Progenitor cell of endocrine pancreas (in vitro differentiated cells): ENCODE measurements at regions not wholly inside any gene's neighbourhood (a gene's known extent, or its start where the extent isn't known, plus 50 kb on each side); places are given as distances from the start of the nearest gene placed in this dataset.

Experiments used
- DNase-seq: peaks from one replicate; pipeline ENCODE4 v3.0.0; 2021; ENCODE audit warnings: low spot score; ENCODE audit not compliant: unreplicated experiment
- H3K27ac Mint-ChIP-seq: 2 replicates; pipeline ENCODE4 v1.8.0; 2021; ENCODE audit warnings: mild to moderate bottlenecking, moderate library complexity, mixed read lengths
- H3K27me3 Mint-ChIP-seq: 2 replicates; pipeline ENCODE4 v1.8.0; 2021; ENCODE audit warnings: mixed read lengths
- H3K36me3 Mint-ChIP-seq: 2 replicates; pipeline ENCODE4 v1.8.0; 2022; ENCODE audit warnings: mixed read lengths; ENCODE audit not compliant: insufficient read depth
- H3K4me1 Mint-ChIP-seq: 2 replicates; pipeline ENCODE4 v1.8.0; 2021; ENCODE audit warnings: low read depth, mixed read lengths
- H3K4me3 Mint-ChIP-seq: 2 replicates; pipeline ENCODE4 v1.8.0; 2021; ENCODE audit warnings: low read depth, mild to moderate bottlenecking, moderate library complexity, mixed read lengths
- H3K9me3 Mint-ChIP-seq: 2 replicates; pipeline ENCODE4 v1.8.0; 2021; ENCODE audit warnings: low read depth, mixed read lengths
- TF ChIP-seq, protein P1 (sequence below): fragments of 200-600 bp; sonication (generic); IDR thresholded peaks from one replicate; pipeline ENCODE4 v1.5.0; 2021; ENCODE audit warnings: antibody characterized with exemption, mild to moderate bottlenecking; ENCODE audit not compliant: unreplicated experiment

DNA sequence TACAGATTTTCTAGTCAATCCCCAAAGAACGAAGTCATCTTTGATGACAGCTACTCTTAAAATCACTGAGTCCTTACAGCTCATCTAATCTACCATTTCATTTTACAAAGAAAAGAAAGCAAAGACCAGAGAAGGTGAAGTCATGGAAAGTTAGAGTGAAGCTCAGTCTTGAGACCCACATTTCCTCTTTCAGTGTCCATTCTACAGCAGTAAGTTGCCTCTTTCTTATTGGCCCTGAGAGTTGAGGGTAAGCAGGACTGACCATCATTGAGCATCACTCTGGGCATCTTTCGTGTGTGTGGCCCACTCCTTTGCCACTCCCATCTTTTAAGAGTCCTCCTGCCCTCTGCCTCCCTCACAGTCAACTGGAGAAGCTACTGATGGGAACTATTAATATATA is 251.8 kb upstream of the NR4A3 start:
- Mint-ChIP-seq H3K4me1 (no peaks in the 10 kb centered on the region), H3K4me3 (no peak overlapping the region), H3K36me3 (no peaks in the 10 kb centered on the region), H3K27me3 (peaks cover 9% of the 10 kb centered on the region), H3K27ac (no peak overlapping the region), H3K9me3 (no peaks in the 10 kb centered on the region)
- TF ChIP-seq, protein P1, sequence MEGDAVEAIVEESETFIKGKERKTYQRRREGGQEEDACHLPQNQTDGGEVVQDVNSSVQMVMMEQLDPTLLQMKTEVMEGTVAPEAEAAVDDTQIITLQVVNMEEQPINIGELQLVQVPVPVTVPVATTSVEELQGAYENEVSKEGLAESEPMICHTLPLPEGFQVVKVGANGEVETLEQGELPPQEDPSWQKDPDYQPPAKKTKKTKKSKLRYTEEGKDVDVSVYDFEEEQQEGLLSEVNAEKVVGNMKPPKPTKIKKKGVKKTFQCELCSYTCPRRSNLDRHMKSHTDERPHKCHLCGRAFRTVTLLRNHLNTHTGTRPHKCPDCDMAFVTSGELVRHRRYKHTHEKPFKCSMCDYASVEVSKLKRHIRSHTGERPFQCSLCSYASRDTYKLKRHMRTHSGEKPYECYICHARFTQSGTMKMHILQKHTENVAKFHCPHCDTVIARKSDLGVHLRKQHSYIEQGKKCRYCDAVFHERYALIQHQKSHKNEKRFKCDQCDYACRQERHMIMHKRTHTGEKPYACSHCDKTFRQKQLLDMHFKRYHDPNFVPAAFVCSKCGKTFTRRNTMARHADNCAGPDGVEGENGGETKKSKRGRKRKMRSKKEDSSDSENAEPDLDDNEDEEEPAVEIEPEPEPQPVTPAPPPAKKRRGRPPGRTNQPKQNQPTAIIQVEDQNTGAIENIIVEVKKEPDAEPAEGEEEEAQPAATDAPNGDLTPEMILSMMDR = no peak
- DNase-seq = no peak

DNA sequence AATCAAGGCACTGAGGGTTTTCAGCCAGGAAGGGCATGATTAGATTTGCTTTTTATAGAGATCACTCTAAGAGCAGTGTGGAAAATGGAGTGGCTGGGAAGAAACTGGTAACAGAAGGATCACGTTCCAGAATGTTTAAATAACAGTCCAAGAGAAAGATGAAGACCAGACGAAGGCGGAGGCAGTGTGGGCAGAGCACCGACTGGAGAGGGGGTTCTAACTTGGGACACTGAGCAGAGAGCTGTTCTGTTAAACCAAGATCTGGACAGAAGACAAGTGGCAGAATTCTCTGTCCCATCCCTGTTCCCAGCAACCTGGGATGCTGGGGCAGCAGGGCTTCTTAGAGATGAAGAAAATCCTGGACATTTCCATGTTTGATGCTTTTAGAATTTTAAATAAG is 249.1 kb upstream of the NR4A3 start:
- H3K4me3 Mint-ChIP-seq = no peak overlapping the region
- no peaks in the 10 kb centered on the region for H3K9me3 Mint-ChIP-seq

DNA sequence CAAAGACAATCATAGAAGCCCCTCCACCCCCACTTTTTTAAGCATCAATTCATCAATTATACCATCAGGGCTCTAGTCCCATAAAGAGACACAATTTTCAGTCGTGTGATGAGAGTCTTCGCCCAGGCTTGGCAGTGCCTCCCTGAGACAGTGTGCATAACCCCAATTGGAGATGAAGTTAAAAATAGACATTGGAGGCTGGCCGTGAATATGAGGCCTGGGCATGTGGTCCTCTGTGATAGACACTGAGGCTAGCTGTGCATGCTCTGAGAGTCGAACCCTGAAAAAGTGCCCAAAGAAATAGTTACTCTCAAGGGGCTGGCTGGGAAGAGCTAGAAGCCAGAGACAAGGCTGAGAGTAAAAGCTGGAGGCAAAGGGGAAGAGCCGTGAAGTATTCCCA is 248.6 kb upstream of the NR4A3 start:
- no peak for DNase-seq
- H3K27ac Mint-ChIP-seq = no peak overlapping the region
- H3K4me1 Mint-ChIP-seq = no peaks in the 10 kb centered on the region
- peaks cover 5% of the 10 kb centered on the region for H3K27me3 Mint-ChIP-seq
- H3K4me3 Mint-ChIP-seq = no peak overlapping the region
- no peaks in the 10 kb centered on the region for H3K9me3 Mint-ChIP-seq
- H3K36me3 Mint-ChIP-seq = no peaks in the 10 kb centered on the region
- TF ChIP-seq, protein P1 = no peak

More for the DNA sequence above, 249.1 kb upstream of the NR4A3 start:
- no peak for DNase-seq
- Mint-ChIP-seq H3K27ac (no peak overlapping the region), H3K27me3 (peaks cover 5% of the 10 kb centered on the region), H3K36me3 (no peaks in the 10 kb centered on the region), H3K4me1 (no peaks in the 10 kb centered on the region)
- TF ChIP-seq, protein P1 = no peak

DNA sequence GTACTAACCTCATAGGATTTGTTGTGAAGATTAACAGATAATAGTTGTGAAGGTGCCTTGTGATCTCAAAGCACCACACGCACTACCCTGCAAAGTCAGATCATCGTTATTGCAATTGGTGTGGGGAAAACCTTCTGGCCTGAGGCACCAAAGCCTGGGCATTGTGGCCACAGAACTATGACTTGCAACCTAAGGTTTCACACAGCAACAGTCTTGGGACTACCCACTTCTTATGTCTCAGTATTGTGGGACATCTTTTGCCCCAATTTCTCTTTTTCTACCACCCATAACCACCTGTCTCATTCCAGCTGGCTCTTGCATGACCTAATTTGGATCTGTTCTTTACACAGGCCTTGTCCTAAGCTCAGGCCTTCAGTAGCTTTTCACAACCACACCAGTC is 247.8 kb upstream of the NR4A3 start:
- H3K4me1 Mint-ChIP-seq = no peaks in the 10 kb centered on the region
- no peak overlapping the region for H3K27ac Mint-ChIP-seq
- no peaks in the 10 kb centered on the region for H3K9me3 Mint-ChIP-seq
- H3K36me3 Mint-ChIP-seq = no peaks in the 10 kb centered on the region
- DNase-seq = no peak
- H3K27me3 Mint-ChIP-seq = peaks cover 5% of the 10 kb centered on the region
- no peak overlapping the region for H3K4me3 Mint-ChIP-seq
- TF ChIP-seq, protein P1 = no peak

DNA sequence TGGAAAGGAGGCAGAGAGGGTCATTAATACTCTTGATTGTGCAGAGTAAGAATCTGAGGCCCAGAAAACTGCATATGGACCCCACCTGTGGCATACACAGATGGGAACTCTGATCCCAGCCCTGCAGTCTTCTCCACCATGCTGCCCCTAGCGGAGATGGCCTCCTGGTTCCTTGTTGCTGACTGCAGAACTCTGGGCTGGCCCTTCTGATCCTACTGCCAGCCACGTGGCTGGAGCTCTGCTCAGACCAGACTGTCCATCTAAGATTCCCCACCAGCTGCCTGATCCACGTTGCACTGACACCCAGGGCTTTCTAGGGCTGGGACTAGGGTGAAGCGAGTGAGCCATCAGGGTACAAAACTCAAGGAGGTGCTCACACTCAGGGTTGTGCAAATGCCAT is 245.7 kb upstream of the NR4A3 start:
- no peaks in the 10 kb centered on the region for H3K27me3 Mint-ChIP-seq
- no peaks in the 10 kb centered on the region for H3K9me3 Mint-ChIP-seq
- DNase-seq = no peak
- no peaks in the 10 kb centered on the region for H3K4me1 Mint-ChIP-seq
- no peak overlapping the region for H3K27ac Mint-ChIP-seq
- H3K36me3 Mint-ChIP-seq = no peaks in the 10 kb centered on the region
- TF ChIP-seq, protein P1 = no peak
- no peak overlapping the region for H3K4me3 Mint-ChIP-seq
